OCI-LY3 (cell line): ENCODE measurements at regions not wholly inside any gene's neighbourhood (a gene's known extent, or its start where the extent isn't known, plus 50 kb on each side); places are given as distances from the start of the nearest gene placed in this dataset.

Source experiments
- CTCF ChIP-seq: fragments of 200-600, 300-600 bp; sonication (generic); IDR thresholded peaks from 2 replicates; pipeline ENCODE4 v1.5.1; 2014; ENCODE audit warnings: antibody characterized with exemption, low read length, low read depth
- EZH2phosphoT487 ChIP-seq: fragments of 200-600 bp; shearing (Covaris generic); IDR thresholded peaks from 2 replicates; pipeline ENCODE4 v1.6.1; 2018; ENCODE audit warnings: antibody characterized with exemption, mixed run types, low read depth

GRCh38 chr13:107969546-107969945 lies 245.8 kb downstream of the LIG4 start:
- TF ChIP-seq CTCF (no peak), EZH2phosphoT487 (no peak)
